ENCODE measurements at regions not wholly inside any gene's neighbourhood (a gene's known extent, or its start where the extent isn't known, plus 50 kb on each side); places are given as distances from the start of the nearest gene placed in this dataset.
A peak's percentile ranks its signal among the peaks of the same experiment; 100 is the strongest.

DNA sequence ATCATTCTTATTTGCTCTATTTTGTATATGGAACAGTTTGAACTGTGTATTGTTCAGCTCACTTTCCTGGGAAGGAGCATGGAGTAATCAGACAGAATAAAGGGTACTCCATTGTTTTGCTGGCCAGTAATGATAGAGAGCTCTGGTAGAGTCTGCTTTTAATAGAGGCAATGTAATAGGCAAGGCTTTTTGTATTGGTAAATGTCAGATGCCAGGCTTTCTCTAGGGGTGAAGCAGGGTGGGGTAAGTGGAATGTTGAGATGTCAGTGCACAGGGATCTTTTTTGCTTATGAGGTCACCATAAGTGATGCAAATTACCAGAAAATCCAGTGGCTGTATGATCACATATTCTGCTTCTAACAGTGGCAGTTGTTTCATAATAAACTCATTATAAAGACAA lies 1088.3 kb upstream of the SORCS1 start:
- no peaks in the 10 kb centered on the region for H3K9me3 ChIP-seq (ENCODE audit: insufficient read depth, low read depth)
- TF ChIP-seq EZH2 (IDR thresholded peaks at IDR 0.05; ENCODE audit: low read depth), result no peak
- TF ChIP-seq, protein P1, sequence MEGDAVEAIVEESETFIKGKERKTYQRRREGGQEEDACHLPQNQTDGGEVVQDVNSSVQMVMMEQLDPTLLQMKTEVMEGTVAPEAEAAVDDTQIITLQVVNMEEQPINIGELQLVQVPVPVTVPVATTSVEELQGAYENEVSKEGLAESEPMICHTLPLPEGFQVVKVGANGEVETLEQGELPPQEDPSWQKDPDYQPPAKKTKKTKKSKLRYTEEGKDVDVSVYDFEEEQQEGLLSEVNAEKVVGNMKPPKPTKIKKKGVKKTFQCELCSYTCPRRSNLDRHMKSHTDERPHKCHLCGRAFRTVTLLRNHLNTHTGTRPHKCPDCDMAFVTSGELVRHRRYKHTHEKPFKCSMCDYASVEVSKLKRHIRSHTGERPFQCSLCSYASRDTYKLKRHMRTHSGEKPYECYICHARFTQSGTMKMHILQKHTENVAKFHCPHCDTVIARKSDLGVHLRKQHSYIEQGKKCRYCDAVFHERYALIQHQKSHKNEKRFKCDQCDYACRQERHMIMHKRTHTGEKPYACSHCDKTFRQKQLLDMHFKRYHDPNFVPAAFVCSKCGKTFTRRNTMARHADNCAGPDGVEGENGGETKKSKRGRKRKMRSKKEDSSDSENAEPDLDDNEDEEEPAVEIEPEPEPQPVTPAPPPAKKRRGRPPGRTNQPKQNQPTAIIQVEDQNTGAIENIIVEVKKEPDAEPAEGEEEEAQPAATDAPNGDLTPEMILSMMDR (conservative IDR thresholded peaks at IDR 0.05), result no peak
- no peaks in the 10 kb centered on the region for H3K79me2 ChIP-seq (ENCODE audit: low read depth)
- intact Hi-C loops (cut with micrococcal nuclease; ENCODE audit: unreplicated experiment), result no loop called here
- POLR2A ChIA-PET (ENCODE audit: unreplicated experiment), result no interaction called here
- H3K27ac ChIP-seq, result no peak overlapping the region
- CTCF ChIA-PET, result no interaction called here
- H3F3A ChIP-seq (ENCODE audit: insufficient read depth, low read depth), result no peaks in the 10 kb centered on the region
- H3K4me1 ChIP-seq (replicated peaks; ENCODE audit: insufficient read depth), result no peaks in the 10 kb centered on the region
- no peak overlapping the region for H3K4me2 ChIP-seq
- no peaks in the 10 kb centered on the region for H3K36me3 ChIP-seq (ENCODE audit: low read depth)
- no peaks in the 10 kb centered on the region for H3K9me2 ChIP-seq (ENCODE audit: insufficient read depth)
- no peaks in the 10 kb centered on the region for H4K20me1 ChIP-seq (ENCODE audit: insufficient read depth)
- no TSS peak for BruUV-seq (replicated peaks)
- H3K4me3 ChIP-seq, result no peak overlapping the region
- H2AFZ ChIP-seq, result no peak overlapping the region
- no peaks in the 10 kb centered on the region for H3K27me3 ChIP-seq (ENCODE audit: insufficient read depth, low read depth)
- no peak for DNase-seq

DNA sequence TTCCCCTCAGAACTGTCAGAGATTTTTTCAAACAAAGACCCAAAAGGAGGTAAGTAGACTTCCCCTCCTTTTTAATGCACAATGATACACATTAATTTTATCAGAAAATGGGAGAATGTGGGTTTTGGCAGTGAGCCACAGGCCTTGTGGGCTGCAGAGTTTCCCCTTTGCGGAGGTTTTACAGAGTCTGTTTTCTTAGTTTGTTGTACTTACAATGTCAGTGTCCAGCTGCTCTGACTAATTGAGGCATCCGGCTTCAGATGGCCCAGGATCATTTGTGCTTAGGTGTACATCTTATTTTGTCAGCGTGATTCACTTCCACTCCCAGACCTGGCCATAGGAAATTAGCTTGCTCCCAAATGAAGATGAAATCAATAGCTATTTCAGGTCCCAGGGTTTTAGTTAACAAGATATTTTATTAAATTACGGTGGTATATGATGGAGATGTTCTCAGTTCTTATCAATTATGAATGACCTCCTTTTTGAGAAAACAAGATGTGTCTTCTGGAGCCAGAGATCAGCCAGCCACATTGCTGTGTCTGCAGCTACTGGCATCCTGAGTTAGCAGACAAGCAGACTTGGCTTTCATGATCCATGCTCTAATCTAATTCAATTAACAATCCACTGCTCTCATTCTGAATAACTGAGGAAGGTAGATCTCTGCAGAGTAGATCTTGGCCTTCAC lies 1086.6 kb upstream of the SORCS1 start:
- ChIA-PET POLR2A (ENCODE audit: unreplicated experiment) (no interaction called here), CTCF (no interaction called here)
- no peak overlapping the region for H3K4me2 ChIP-seq
- H2AFZ ChIP-seq, result no peak overlapping the region
- no peaks in the 10 kb centered on the region for H3K79me2 ChIP-seq (ENCODE audit: low read depth)
- no peak overlapping the region for H3K27ac ChIP-seq
- intact Hi-C loops (cut with micrococcal nuclease; ENCODE audit: unreplicated experiment), result no loop called here
- no peaks in the 10 kb centered on the region for H3K4me1 ChIP-seq (replicated peaks; ENCODE audit: insufficient read depth)
- H3K9me2 ChIP-seq (ENCODE audit: insufficient read depth), result no peaks in the 10 kb centered on the region
- H3F3A ChIP-seq (ENCODE audit: insufficient read depth, low read depth), result no peaks in the 10 kb centered on the region
- H3K27me3 ChIP-seq (ENCODE audit: insufficient read depth, low read depth), result no peaks in the 10 kb centered on the region
- no peaks in the 10 kb centered on the region for H3K36me3 ChIP-seq (ENCODE audit: low read depth)
- no peak overlapping the region for H3K4me3 ChIP-seq
- no peak for TF ChIP-seq EZH2 (IDR thresholded peaks at IDR 0.05; ENCODE audit: low read depth)
- TF ChIP-seq, protein P1 (conservative IDR thresholded peaks at IDR 0.05), result no peak
- H3K9me3 ChIP-seq (ENCODE audit: insufficient read depth, low read depth), result no peaks in the 10 kb centered on the region
- H4K20me1 ChIP-seq (ENCODE audit: insufficient read depth), result no peaks in the 10 kb centered on the region
- no peak for DNase-seq
- no TSS peak for BruUV-seq (replicated peaks)

DNA sequence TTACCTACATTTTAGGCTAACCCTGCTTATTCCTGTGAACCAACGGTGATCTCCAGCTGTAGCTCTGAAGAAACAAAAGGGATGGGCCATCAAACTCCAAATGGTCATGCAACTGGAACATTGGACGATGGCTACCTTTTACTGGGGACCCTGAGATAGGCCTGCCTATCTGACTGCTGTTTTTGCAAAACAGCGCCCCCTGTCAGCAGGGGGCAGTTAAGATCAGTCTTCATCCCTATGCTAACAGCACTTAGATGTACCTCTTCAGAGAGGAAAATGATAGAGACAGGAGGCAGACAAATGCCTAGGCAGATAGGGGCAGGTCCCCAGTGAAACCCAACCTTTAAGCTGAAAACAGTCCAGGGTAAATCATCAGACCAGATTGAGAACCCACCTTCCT lies 1085.4 kb upstream of the SORCS1 start:
- H2AFZ ChIP-seq, result no peak overlapping the region
- no peaks in the 10 kb centered on the region for H3K36me3 ChIP-seq (ENCODE audit: low read depth)
- no peaks in the 10 kb centered on the region for H3K4me1 ChIP-seq (replicated peaks; ENCODE audit: insufficient read depth)
- TF ChIP-seq EZH2 (IDR thresholded peaks at IDR 0.05; ENCODE audit: low read depth), result no peak
- TF ChIP-seq, protein P1 (conservative IDR thresholded peaks at IDR 0.05), result peak; percentile 26; the same call in 1 of the 2 replicates
- ChIA-PET POLR2A (ENCODE audit: unreplicated experiment) (no interaction called here), CTCF (no interaction called here)
- no peaks in the 10 kb centered on the region for H3K9me3 ChIP-seq (ENCODE audit: insufficient read depth, low read depth)
- H3K9me2 ChIP-seq (ENCODE audit: insufficient read depth), result no peaks in the 10 kb centered on the region
- H4K20me1 ChIP-seq (ENCODE audit: insufficient read depth), result no peaks in the 10 kb centered on the region
- no peak for DNase-seq
- H3F3A ChIP-seq (ENCODE audit: insufficient read depth, low read depth), result no peaks in the 10 kb centered on the region
- H3K27me3 ChIP-seq (ENCODE audit: insufficient read depth, low read depth), result no peaks in the 10 kb centered on the region
- no peak overlapping the region for H3K4me2 ChIP-seq
- no peak overlapping the region for H3K27ac ChIP-seq
- H3K79me2 ChIP-seq (ENCODE audit: low read depth), result no peaks in the 10 kb centered on the region
- H3K4me3 ChIP-seq, result no peak overlapping the region
- no TSS peak for BruUV-seq (replicated peaks)
- intact Hi-C loops (cut with micrococcal nuclease; ENCODE audit: unreplicated experiment), result no loop called here

Measured in PC-9 (cell line).